B cell (primary cell): ENCODE measurements at regions not wholly inside any gene's neighbourhood (a gene's known extent, or its start where the extent isn't known, plus 50 kb on each side); places are given as distances from the start of the nearest gene placed in this dataset.

Experiments
- EZH2 ChIP-seq: IDR thresholded peaks from 2 replicates; pipeline ENCODE4 v1.6.1; 2012; ENCODE audit warnings: borderline replicate concordance, low read depth, mild to moderate bottlenecking, moderate library complexity, low read length; ENCODE audit not compliant: insufficient read depth, poor library complexity, severe bottlenecking
- TF ChIP-seq, protein P1 (sequence below): fragments of 200-600 bp; IDR thresholded peaks from one replicate; pipeline ENCODE4 v1.8.0; 2022; ENCODE audit warnings: antibody characterized with exemption, mild to moderate bottlenecking

GRCh38 chr2:239579524-239580198, 178.8 kb upstream of the HDAC4 start:
- TF ChIP-seq, protein P1, sequence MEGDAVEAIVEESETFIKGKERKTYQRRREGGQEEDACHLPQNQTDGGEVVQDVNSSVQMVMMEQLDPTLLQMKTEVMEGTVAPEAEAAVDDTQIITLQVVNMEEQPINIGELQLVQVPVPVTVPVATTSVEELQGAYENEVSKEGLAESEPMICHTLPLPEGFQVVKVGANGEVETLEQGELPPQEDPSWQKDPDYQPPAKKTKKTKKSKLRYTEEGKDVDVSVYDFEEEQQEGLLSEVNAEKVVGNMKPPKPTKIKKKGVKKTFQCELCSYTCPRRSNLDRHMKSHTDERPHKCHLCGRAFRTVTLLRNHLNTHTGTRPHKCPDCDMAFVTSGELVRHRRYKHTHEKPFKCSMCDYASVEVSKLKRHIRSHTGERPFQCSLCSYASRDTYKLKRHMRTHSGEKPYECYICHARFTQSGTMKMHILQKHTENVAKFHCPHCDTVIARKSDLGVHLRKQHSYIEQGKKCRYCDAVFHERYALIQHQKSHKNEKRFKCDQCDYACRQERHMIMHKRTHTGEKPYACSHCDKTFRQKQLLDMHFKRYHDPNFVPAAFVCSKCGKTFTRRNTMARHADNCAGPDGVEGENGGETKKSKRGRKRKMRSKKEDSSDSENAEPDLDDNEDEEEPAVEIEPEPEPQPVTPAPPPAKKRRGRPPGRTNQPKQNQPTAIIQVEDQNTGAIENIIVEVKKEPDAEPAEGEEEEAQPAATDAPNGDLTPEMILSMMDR: no peak
- TF ChIP-seq EZH2: no peak
